SU-DHL-6 (cell line): ENCODE measurements at regions not wholly inside any gene's neighbourhood (a gene's known extent, or its start where the extent isn't known, plus 50 kb on each side); places are given as distances from the start of the nearest gene placed in this dataset.

ENCODE experiments used
- H2AFZ ChIP-seq: fragments of 200-600 bp; sonication (generic); 2 replicates; pipeline ENCODE4 v1.6.1; 2014; ENCODE audit warnings: low read depth, mild to moderate bottlenecking, moderate library complexity, mixed read lengths, antibody characterized with exemption, low read length; ENCODE audit not compliant: severe bottlenecking
- H3F3A ChIP-seq: fragments of 200-600 bp; shearing (Covaris generic); 2 replicates; pipeline ENCODE4 v1.6.0; 2016; ENCODE audit warnings: antibody characterized with exemption, mild to moderate bottlenecking; ENCODE audit not compliant: insufficient read depth
- H3K27ac ChIP-seq: fragments of 200-600 bp; sonication (generic); 2 replicates; pipeline ENCODE4 v1.5.1; 2016; ENCODE audit warnings: low read depth, mild to moderate bottlenecking, low read length, moderate library complexity, mixed read lengths
- H3K27me3 ChIP-seq: fragments of 200-600 bp; sonication (generic), shearing (Covaris generic); 2 replicates; pipeline ENCODE4 v1.6.0; 2014; ENCODE audit warnings: mild to moderate bottlenecking, low read length
- H3K36me3 ChIP-seq: fragments of 200-600 bp; sonication (generic); 2 replicates; pipeline ENCODE4 v1.6.1; 2014; ENCODE audit warnings: mild to moderate bottlenecking, low read length, mixed read lengths
- H3K4me2 ChIP-seq: fragments of 300-600, 200-600 bp; shearing (Covaris generic), sonication (generic); 2 replicates; pipeline ENCODE4 v1.6.0; 2014; ENCODE audit warnings: low read length, low read depth, mild to moderate bottlenecking; ENCODE audit not compliant: poor library complexity, severe bottlenecking
- H3K4me3 ChIP-seq: fragments of 200-600 bp; sonication (generic); 2 replicates; pipeline ENCODE4 v1.5.1; 2014; ENCODE audit warnings: antibody characterized with exemption, low read length, mild to moderate bottlenecking, mixed read lengths; ENCODE audit not compliant: insufficient read depth, poor library complexity, severe bottlenecking
- H3K79me2 ChIP-seq: fragments of 200-600 bp; sonication (generic); 2 replicates; pipeline ENCODE4 v1.6.1; 2014; ENCODE audit warnings: mild to moderate bottlenecking, low read length, moderate library complexity; ENCODE audit not compliant: insufficient read depth
- H3K9ac ChIP-seq: fragments of 200-600 bp; sonication (generic); 2 replicates; pipeline ENCODE4 v1.7.0; 2014; ENCODE audit warnings: mild to moderate bottlenecking, low read length
- H3K9me2 ChIP-seq: fragments of 200-600 bp; sonication (generic); replicated peaks from 2 replicates; pipeline ENCODE4 v1.6.1; 2014; ENCODE audit warnings: low read length; ENCODE audit not compliant: insufficient read depth
- H3K9me3 ChIP-seq: fragments of 200-600 bp; sonication (generic); 2 replicates; pipeline ENCODE4 v1.6.1; 2014; ENCODE audit warnings: low read length, mixed read lengths; ENCODE audit not compliant: insufficient read depth
- H4K20me1 ChIP-seq: fragments of 200-600 bp; sonication (generic); 2 replicates; pipeline ENCODE4 v1.6.1; 2014; ENCODE audit warnings: low read depth, mild to moderate bottlenecking, antibody characterized with exemption, low read length, moderate library complexity, mixed read lengths
- EZH2phosphoT487 ChIP-seq: fragments of 200-600 bp; sonication (generic), shearing (Covaris generic); conservative IDR thresholded peaks from 2 replicates; pipeline ENCODE4 v1.6.1; 2018; ENCODE audit warnings: mild to moderate bottlenecking, antibody characterized with exemption, low read length, moderate library complexity, mixed read lengths
- TF ChIP-seq, protein P1 (sequence below): fragments of 200-600 bp; sonication (generic); IDR thresholded peaks from one replicate; pipeline ENCODE4 v1.5.1; 2017; ENCODE audit warnings: antibody characterized with exemption, mild to moderate bottlenecking, low read length, moderate library complexity; ENCODE audit not compliant: insufficient read depth, poor library complexity, severe bottlenecking

- Histone ChIP-seq H3K4me2 (no peak overlapping the region), H3K36me3 (no peaks in the 10 kb centered on the region), H3K79me2 (no peaks in the 10 kb centered on the region), H3K9me3 (no peaks in the 10 kb centered on the region), H3K4me3 (no peak overlapping the region), H3K9ac (no peak overlapping the region), H3K27ac (no peak overlapping the region), H2AFZ (no peak overlapping the region), H3K27me3 (no peaks in the 10 kb centered on the region), H3K9me2 (no peaks in the 10 kb centered on the region), H3F3A (no peaks in the 10 kb centered on the region), H4K20me1 (no peaks in the 10 kb centered on the region)
- no peak for TF ChIP-seq EZH2phosphoT487
- TF ChIP-seq, protein P1, sequence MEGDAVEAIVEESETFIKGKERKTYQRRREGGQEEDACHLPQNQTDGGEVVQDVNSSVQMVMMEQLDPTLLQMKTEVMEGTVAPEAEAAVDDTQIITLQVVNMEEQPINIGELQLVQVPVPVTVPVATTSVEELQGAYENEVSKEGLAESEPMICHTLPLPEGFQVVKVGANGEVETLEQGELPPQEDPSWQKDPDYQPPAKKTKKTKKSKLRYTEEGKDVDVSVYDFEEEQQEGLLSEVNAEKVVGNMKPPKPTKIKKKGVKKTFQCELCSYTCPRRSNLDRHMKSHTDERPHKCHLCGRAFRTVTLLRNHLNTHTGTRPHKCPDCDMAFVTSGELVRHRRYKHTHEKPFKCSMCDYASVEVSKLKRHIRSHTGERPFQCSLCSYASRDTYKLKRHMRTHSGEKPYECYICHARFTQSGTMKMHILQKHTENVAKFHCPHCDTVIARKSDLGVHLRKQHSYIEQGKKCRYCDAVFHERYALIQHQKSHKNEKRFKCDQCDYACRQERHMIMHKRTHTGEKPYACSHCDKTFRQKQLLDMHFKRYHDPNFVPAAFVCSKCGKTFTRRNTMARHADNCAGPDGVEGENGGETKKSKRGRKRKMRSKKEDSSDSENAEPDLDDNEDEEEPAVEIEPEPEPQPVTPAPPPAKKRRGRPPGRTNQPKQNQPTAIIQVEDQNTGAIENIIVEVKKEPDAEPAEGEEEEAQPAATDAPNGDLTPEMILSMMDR: no peak
Measured at GRCh38 chr18:51491678-51492372, 294.3 kb upstream of the MEX3C start.

DNA sequence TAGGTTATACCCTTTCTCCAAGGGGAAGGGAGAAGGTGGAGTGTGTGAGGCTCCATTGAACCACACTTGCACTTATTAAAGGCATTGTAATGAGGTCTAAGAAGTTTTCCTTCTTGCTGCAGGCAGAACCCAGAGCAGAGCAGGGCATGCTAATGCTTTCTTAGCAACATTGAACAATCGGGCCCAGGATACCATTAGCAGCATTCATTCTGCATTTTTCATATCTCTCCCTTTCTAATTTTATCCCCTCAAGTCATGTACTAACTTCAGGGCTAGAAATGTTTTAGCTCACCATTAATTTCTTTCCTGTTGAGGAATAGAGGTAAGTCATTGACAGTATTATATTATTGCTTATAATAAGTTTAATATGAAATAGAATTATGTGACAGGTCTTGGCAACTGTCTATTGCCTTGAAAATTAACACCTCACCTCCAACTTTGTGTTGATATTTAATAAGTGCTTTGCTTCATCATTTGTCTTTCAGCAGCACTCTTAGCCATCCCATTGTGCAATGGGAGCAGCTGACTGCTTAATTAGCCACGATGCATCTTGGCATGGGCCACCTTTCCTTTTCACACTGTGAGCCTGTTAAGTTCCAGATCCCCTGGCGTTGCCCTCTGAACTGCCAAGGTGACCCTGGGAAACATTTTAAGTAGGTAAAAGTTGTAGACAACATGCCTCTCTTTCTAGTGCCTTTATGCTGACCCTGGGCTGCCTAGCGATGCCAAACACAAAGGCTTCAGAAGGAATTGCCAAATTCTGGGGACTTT lies 300.8 kb upstream of the MEX3C start:
- H3K4me2 ChIP-seq: no peak overlapping the region
- no peak overlapping the region for H2AFZ ChIP-seq
- no peak for TF ChIP-seq EZH2phosphoT487
- TF ChIP-seq, protein P1: no peak

DNA sequence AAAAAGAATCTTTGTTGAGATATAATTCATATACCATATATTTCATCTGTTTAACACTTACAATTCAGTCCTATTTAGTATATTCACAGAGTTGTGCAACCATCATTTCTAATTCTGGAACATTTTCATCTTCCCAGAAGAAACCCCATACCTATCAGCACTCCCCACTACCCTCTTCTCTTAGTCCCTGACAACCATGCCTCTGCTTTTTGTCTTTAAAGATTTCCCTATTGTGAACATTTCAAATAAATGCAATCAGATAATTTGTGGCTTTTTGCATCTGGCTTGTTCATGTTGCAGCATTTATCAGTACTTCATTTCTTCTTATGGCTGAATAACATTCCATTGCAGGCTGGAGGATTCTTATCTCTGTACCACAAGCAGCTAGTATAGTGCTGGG lies 305.9 kb upstream of the MEX3C start:
- Histone ChIP-seq H3F3A (no peaks in the 10 kb centered on the region), H3K36me3 (no peaks in the 10 kb centered on the region; the same call in 1 of the 2 replicates), H3K27me3 (0 out of 2 replicates have a peak, but pooled peaks cover 2% of the 10 kb centered on the region)

More for the DNA sequence above, 300.8 kb upstream of the MEX3C start:
- Histone ChIP-seq H3K27ac (no peak overlapping the region), H3K4me3 (no peak overlapping the region), H3K36me3 (no peaks in the 10 kb centered on the region), H3K79me2 (no peaks in the 10 kb centered on the region), H3K9me3 (no peaks in the 10 kb centered on the region), H3F3A (no peaks in the 10 kb centered on the region), H3K9me2 (no peaks in the 10 kb centered on the region), H3K9ac (no peak overlapping the region), H4K20me1 (no peaks in the 10 kb centered on the region), H3K27me3 (no peaks in the 10 kb centered on the region)

More for the DNA sequence above, 305.9 kb upstream of the MEX3C start:
- Histone ChIP-seq H3K4me3 (no peak overlapping the region), H3K9me3 (no peaks in the 10 kb centered on the region), H3K79me2 (no peaks in the 10 kb centered on the region), H4K20me1 (no peaks in the 10 kb centered on the region), H3K4me2 (no peak overlapping the region), H3K9me2 (no peaks in the 10 kb centered on the region), H2AFZ (no peak overlapping the region), H3K27ac (no peak overlapping the region), H3K9ac (no peak overlapping the region)
- TF ChIP-seq, protein P1: no peak
- no peak for TF ChIP-seq EZH2phosphoT487
